Neural progenitor cell (in vitro differentiated cells): ENCODE measurements at regions not wholly inside any gene's neighbourhood (a gene's known extent, or its start where the extent isn't known, plus 50 kb on each side); places are given as distances from the start of the nearest gene placed in this dataset.

Source experiments
- EZH2 ChIP-seq: fragments of 200-600 bp; sonication (generic); IDR thresholded peaks from 2 replicates; pipeline ENCODE4 v1.6.1; 2017; ENCODE audit warnings: antibody characterized with exemption, mild to moderate bottlenecking, moderate library complexity
- EZH2phosphoT487 ChIP-seq: fragments of 200-600 bp; sonication (generic); IDR thresholded peaks from 2 replicates; pipeline ENCODE4 v1.6.1; 2017; ENCODE audit warnings: antibody characterized with exemption
- TF ChIP-seq, protein P1 (sequence below): fragments of 200-600 bp; sonication (generic); IDR thresholded peaks from 2 replicates; pipeline ENCODE4 v1.5.1; 2017; ENCODE audit warnings: antibody characterized with exemption, mild to moderate bottlenecking

DNA sequence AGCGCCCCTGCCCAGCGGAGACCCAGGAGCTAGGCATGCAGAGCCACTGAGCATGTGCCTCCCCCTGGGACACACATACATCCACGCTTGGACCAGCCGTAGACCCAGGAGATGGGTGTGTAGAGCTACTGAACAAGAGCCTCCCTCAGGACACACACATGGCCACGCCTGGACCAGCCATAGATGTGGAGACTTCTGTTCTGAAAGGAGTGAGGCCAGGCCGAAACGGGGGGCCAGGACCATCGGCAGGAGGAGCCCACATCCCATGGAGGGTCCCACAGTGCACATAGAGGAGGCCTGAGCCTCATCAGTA lies 340.4 kb downstream of the TCERG1L start:
- TF ChIP-seq, protein P1, sequence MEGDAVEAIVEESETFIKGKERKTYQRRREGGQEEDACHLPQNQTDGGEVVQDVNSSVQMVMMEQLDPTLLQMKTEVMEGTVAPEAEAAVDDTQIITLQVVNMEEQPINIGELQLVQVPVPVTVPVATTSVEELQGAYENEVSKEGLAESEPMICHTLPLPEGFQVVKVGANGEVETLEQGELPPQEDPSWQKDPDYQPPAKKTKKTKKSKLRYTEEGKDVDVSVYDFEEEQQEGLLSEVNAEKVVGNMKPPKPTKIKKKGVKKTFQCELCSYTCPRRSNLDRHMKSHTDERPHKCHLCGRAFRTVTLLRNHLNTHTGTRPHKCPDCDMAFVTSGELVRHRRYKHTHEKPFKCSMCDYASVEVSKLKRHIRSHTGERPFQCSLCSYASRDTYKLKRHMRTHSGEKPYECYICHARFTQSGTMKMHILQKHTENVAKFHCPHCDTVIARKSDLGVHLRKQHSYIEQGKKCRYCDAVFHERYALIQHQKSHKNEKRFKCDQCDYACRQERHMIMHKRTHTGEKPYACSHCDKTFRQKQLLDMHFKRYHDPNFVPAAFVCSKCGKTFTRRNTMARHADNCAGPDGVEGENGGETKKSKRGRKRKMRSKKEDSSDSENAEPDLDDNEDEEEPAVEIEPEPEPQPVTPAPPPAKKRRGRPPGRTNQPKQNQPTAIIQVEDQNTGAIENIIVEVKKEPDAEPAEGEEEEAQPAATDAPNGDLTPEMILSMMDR, result no peak
- TF ChIP-seq EZH2, result no peak
- no peak for TF ChIP-seq EZH2phosphoT487
